ENCODE measurements at regions not wholly inside any gene's neighbourhood (a gene's known extent, or its start where the extent isn't known, plus 50 kb on each side); places are given as distances from the start of the nearest gene placed in this dataset.

DNA sequence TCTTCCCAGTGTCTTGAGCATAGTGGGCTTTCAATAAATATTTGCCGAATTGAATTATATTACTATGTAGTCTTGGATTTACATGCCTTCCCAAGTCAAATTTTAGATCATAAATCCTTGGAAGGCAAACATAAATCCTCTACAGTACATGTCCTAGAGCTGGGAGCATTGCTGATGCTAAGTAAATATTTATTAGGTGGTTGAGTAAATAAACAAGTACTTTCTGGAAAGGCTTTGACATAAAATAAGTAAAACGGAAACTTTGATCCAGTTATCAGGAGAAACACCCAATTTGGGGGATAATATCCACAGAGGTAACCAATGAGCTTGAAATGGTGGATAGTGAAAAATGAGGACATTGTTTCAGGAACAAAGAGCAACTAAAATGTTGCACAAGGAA is 162.8 kb upstream of the SVIL start:
- CTCF ChIA-PET, result interaction anchor here (0.5 kb wide), 1 partner anchor 138 kb away, joined by 4 read pairs; no protein-coding TSS in a partner anchor
- no peaks in the 10 kb centered on the region for H3K9me3 ChIP-seq (ENCODE audit: control insufficient read depth, insufficient read depth, low read depth, low read length)
- H3K27ac ChIP-seq (ENCODE audit: extremely low read depth, low read depth, low read length), result no peak overlapping the region

GRCh38 chr10:29795850-29796249 is 161.1 kb upstream of the SVIL start:
- Histone ChIP-seq H3K4me1 (ENCODE audit: control insufficient read depth, insufficient read depth, low read length) (no peaks in the 10 kb centered on the region), H3K9me3 (ENCODE audit: control insufficient read depth, insufficient read depth, low read depth, low read length) (no peaks in the 10 kb centered on the region), H3K36me3 (ENCODE audit: control insufficient read depth in 2 of 2, insufficient read depth in 1 of 2, low read length in 2 of 2) (no peaks in the 10 kb centered on the region), H3K27ac (ENCODE audit: extremely low read depth, low read depth, low read length) (no peak overlapping the region), H3K4me3 (ENCODE audit: low read depth, low read length) (no peak overlapping the region)
- ChIA-PET POLR2A (no interaction called here), CTCF (no interaction called here)
- no peak for TF ChIP-seq ZBTB20 (tag by site-specific recombination; IDR thresholded peaks at IDR 0.05)
- TF ChIP-seq ZBTB7A (tag by site-specific recombination; IDR thresholded peaks at IDR 0.05; ENCODE audit: low read depth), result no peak

More for the DNA sequence above, 162.8 kb upstream of the SVIL start:
- POLR2A ChIA-PET, result no interaction called here
- no peak overlapping the region for H3K4me3 ChIP-seq (ENCODE audit: low read depth, low read length)
- TF ChIP-seq ZNF664 (tag by site-specific recombination; IDR thresholded peaks at IDR 0.05) (no peak), TRIM28 (IDR thresholded peaks at IDR 0.05; ENCODE audit: borderline replicate concordance, low read length) (no peak)
- no peaks in the 10 kb centered on the region for H3K36me3 ChIP-seq (ENCODE audit: control insufficient read depth in 2 of 2, insufficient read depth in 1 of 2, low read length in 2 of 2)
- H3K4me1 ChIP-seq (ENCODE audit: control insufficient read depth, insufficient read depth, low read length), result no peaks in the 10 kb centered on the region

- no peaks in the 10 kb centered on the region for H3K4me1 ChIP-seq (ENCODE audit: control insufficient read depth, insufficient read depth, low read length)
- no peaks in the 10 kb centered on the region for H3K9me3 ChIP-seq (ENCODE audit: control insufficient read depth, insufficient read depth, low read depth, low read length)
- ChIA-PET POLR2A (no interaction called here), CTCF (no interaction called here)
- no peaks in the 10 kb centered on the region for H3K36me3 ChIP-seq (ENCODE audit: control insufficient read depth in 2 of 2, insufficient read depth in 1 of 2, low read length in 2 of 2)
- no peak overlapping the region for H3K27ac ChIP-seq (ENCODE audit: extremely low read depth, low read depth, low read length)
- no peak overlapping the region for H3K4me3 ChIP-seq (ENCODE audit: low read depth, low read length)
- no peak for TF ChIP-seq ZNF16 (tag by site-specific recombination; IDR thresholded peaks at IDR 0.05; ENCODE audit: low read depth)
- no peak for TF ChIP-seq SCRT2 (tag by site-specific recombination; IDR thresholded peaks at IDR 0.05)
- no peak for TF ChIP-seq ZNF404 (tag by site-specific recombination; IDR thresholded peaks at IDR 0.05)
- TF ChIP-seq, protein P1, sequence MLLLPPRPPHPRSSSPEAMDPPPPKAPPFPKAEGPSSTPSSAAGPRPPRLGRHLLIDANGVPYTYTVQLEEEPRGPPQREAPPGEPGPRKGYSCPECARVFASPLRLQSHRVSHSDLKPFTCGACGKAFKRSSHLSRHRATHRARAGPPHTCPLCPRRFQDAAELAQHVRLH (tag by site-specific recombination; IDR thresholded peaks at IDR 0.05), result no peak
- TF ChIP-seq ZFP69B (tag by site-specific recombination; IDR thresholded peaks at IDR 0.05), result no peak
- TF ChIP-seq FEZF1 (tag by site-specific recombination; IDR thresholded peaks at IDR 0.05), result peak; percentile 61
- peak; percentile 47; the same call in 1 of the 2 replicates for TF ChIP-seq ZNF596 (tag by site-specific recombination; IDR thresholded peaks at IDR 0.05)
- TF ChIP-seq KLF16 (tag by site-specific recombination; IDR thresholded peaks at IDR 0.05), result no peak
- TF ChIP-seq, protein P2, sequence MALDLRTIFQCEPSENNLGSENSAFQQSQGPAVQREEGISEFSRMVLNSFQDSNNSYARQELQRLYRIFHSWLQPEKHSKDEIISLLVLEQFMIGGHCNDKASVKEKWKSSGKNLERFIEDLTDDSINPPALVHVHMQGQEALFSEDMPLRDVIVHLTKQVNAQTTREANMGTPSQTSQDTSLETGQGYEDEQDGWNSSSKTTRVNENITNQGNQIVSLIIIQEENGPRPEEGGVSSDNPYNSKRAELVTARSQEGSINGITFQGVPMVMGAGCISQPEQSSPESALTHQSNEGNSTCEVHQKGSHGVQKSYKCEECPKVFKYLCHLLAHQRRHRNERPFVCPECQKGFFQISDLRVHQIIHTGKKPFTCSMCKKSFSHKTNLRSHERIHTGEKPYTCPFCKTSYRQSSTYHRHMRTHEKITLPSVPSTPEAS (tag by site-specific recombination; IDR thresholded peaks at IDR 0.05), result no peak
- TF ChIP-seq, protein P3, sequence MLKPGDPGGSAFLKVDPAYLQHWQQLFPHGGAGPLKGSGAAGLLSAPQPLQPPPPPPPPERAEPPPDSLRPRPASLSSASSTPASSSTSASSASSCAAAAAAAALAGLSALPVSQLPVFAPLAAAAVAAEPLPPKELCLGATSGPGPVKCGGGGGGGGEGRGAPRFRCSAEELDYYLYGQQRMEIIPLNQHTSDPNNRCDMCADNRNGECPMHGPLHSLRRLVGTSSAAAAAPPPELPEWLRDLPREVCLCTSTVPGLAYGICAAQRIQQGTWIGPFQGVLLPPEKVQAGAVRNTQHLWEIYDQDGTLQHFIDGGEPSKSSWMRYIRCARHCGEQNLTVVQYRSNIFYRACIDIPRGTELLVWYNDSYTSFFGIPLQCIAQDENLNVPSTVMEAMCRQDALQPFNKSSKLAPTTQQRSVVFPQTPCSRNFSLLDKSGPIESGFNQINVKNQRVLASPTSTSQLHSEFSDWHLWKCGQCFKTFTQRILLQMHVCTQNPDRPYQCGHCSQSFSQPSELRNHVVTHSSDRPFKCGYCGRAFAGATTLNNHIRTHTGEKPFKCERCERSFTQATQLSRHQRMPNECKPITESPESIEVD (tag by site-specific recombination; IDR thresholded peaks at IDR 0.05), result no peak
- no peak for TF ChIP-seq TCF7L2 (IDR thresholded peaks at IDR 0.05; ENCODE audit: borderline replicate concordance, low read depth, low read length)
- no peak for TF ChIP-seq ZNF510 (tag by site-specific recombination; IDR thresholded peaks at IDR 0.05; ENCODE audit: insufficient replicate concordance)
- TF ChIP-seq ZBTB1 (tag by site-specific recombination; IDR thresholded peaks at IDR 0.05), result no peak
- no peak for TF ChIP-seq KLF9 (tag by site-specific recombination; IDR thresholded peaks at IDR 0.05; ENCODE audit: low read depth)
- TF ChIP-seq ZNF837 (tag by site-specific recombination; IDR thresholded peaks at IDR 0.05), result no peak
- TF ChIP-seq, protein P4, sequence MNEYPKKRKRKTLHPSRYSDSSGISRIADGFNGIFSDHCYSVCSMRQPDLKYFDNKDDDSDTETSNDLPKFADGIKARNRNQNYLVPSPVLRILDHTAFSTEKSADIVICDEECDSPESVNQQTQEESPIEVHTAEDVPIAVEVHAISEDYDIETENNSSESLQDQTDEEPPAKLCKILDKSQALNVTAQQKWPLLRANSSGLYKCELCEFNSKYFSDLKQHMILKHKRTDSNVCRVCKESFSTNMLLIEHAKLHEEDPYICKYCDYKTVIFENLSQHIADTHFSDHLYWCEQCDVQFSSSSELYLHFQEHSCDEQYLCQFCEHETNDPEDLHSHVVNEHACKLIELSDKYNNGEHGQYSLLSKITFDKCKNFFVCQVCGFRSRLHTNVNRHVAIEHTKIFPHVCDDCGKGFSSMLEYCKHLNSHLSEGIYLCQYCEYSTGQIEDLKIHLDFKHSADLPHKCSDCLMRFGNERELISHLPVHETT (tag by site-specific recombination; IDR thresholded peaks at IDR 0.05), result no peak
Observed at GRCh38 chr10:29794776-29795611, 160.2 kb upstream of the SVIL start.
